ENCODE measurements at regions not wholly inside any gene's neighbourhood (a gene's known extent, or its start where the extent isn't known, plus 50 kb on each side); places are given as distances from the start of the nearest gene placed in this dataset.

DNA sequence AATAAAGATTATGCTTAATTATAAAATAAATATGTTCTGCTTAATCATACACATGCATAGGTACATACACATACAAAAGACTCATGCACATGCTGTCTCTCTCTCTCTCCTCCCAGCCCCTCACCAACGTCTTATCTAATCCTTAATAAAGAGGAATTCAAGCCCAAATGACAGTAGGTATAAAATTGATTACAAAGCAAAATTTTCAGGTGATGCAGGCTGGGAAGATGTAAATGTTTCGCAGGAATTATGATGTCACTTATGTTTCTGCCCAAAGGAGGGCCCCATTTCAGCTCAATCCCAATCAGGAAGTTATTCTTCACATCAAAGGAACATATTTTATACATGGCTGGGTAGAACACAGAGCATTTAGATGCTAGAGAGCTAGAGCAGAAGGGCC is 284.6 kb upstream of the ID4 start:
- TF ChIP-seq CEBPB (IDR thresholded peaks at IDR 0.05) (no peak), YY1 (IDR thresholded peaks at IDR 0.05; ENCODE audit: low read depth) (no peak), NFIC (IDR thresholded peaks at IDR 0.05) (no peak), EGR1 (IDR thresholded peaks at IDR 0.05) (no peak), TAF1 (IDR thresholded peaks at IDR 0.05; ENCODE audit: low read depth) (no peak)

DNA sequence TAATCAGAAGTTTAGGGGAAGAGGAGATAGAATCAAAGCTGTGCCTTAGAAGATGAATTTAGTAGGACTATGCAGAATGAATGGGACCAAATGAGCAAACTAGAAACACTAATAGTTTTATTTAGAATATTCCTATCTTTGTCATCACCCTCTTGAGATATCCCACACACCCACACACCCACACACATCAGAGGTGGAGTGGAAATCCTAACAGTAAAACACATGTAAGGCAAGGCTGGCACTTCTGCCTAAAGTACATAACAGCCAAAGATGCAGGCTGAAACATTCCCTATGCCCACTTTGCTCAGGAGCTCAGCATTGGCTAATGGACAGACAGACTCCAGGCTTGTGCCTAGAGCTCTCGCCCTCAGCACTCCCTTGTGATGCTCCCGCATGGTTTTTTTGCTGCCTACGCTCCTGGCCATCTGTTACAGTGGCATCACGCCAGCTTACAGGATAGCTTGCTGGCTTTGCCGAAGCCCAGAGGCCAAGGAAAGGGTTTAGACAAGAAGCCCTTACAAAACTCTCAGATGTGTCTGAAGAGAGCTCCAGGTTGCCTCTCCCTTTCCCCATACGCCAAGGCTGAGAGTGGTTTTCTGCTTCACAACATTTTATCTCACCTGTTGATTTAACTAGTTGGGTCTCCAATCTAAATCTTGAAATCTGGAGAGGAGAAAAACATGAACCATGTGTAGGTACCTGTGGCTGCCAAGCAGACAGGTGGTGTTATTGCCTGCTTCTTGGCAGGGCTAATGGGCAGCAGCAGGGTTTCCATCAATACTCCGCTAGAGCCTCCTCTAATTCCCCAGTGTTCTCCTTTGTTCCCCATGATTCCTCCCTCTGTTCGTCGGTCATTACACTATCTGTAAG is 282.6 kb upstream of the ID4 start:
- no peak for TF ChIP-seq TAF1 (IDR thresholded peaks at IDR 0.05; ENCODE audit: low read depth)
- no peak for TF ChIP-seq EGR1 (IDR thresholded peaks at IDR 0.05)
- no peak for TF ChIP-seq CEBPB (IDR thresholded peaks at IDR 0.05)
- TF ChIP-seq, protein P1, sequence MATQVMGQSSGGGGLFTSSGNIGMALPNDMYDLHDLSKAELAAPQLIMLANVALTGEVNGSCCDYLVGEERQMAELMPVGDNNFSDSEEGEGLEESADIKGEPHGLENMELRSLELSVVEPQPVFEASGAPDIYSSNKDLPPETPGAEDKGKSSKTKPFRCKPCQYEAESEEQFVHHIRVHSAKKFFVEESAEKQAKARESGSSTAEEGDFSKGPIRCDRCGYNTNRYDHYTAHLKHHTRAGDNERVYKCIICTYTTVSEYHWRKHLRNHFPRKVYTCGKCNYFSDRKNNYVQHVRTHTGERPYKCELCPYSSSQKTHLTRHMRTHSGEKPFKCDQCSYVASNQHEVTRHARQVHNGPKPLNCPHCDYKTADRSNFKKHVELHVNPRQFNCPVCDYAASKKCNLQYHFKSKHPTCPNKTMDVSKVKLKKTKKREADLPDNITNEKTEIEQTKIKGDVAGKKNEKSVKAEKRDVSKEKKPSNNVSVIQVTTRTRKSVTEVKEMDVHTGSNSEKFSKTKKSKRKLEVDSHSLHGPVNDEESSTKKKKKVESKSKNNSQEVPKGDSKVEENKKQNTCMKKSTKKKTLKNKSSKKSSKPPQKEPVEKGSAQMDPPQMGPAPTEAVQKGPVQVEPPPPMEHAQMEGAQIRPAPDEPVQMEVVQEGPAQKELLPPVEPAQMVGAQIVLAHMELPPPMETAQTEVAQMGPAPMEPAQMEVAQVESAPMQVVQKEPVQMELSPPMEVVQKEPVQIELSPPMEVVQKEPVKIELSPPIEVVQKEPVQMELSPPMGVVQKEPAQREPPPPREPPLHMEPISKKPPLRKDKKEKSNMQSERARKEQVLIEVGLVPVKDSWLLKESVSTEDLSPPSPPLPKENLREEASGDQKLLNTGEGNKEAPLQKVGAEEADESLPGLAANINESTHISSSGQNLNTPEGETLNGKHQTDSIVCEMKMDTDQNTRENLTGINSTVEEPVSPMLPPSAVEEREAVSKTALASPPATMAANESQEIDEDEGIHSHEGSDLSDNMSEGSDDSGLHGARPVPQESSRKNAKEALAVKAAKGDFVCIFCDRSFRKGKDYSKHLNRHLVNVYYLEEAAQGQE (IDR thresholded peaks at IDR 0.05; ENCODE audit: low read depth), result no peak
- TF ChIP-seq CREB1 (IDR thresholded peaks at IDR 0.05; ENCODE audit: low read depth), result no peak
- TF ChIP-seq, protein P2, sequence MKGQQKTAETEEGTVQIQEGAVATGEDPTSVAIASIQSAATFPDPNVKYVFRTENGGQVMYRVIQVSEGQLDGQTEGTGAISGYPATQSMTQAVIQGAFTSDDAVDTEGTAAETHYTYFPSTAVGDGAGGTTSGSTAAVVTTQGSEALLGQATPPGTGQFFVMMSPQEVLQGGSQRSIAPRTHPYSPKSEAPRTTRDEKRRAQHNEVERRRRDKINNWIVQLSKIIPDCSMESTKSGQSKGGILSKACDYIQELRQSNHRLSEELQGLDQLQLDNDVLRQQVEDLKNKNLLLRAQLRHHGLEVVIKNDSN (IDR thresholded peaks at IDR 0.05), result no peak
- no peak for TF ChIP-seq RAD21 (IDR thresholded peaks at IDR 0.05; ENCODE audit: low read depth)
- TF ChIP-seq YY1 (IDR thresholded peaks at IDR 0.05; ENCODE audit: low read depth), result no peak
- TF ChIP-seq, protein P3, sequence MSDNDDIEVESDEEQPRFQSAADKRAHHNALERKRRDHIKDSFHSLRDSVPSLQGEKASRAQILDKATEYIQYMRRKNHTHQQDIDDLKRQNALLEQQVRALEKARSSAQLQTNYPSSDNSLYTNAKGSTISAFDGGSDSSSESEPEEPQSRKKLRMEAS (IDR thresholded peaks at IDR 0.05), result no peak
- TF ChIP-seq ZBTB7A (IDR thresholded peaks at IDR 0.05; ENCODE audit: low read depth), result no peak
- TF ChIP-seq FOXM1 (IDR thresholded peaks at IDR 0.05; ENCODE audit: borderline replicate concordance, low read depth), result no peak
- no peak for TF ChIP-seq EP300 (IDR thresholded peaks at IDR 0.05; ENCODE audit: borderline replicate concordance)
- TF ChIP-seq TCF12 (IDR thresholded peaks at IDR 0.05; ENCODE audit: low read depth), result no peak
- TF ChIP-seq TEAD4 (IDR thresholded peaks at IDR 0.05), result no peak
- no peak for TF ChIP-seq NFIC (IDR thresholded peaks at IDR 0.05)

DNA sequence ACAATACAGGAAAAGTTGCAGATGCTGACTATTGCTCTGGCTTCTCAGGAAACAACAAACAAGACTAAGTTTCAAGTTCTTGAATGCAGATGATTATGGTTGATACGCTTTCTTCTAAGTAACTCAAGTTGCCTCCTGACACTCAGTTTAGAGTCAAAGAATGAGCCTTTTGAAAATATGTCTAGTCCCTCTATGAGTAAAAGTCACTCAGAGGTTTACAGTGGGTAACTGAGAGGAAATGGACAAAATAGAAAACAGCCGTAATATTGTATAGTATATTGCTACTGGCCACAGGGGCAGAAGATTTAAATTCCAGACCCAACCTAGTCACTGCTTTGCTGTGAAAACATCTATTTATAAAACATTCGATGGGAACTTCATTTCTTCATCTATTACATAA is 280.0 kb upstream of the ID4 start:
- TF ChIP-seq RAD21 (IDR thresholded peaks at IDR 0.05; ENCODE audit: low read depth), result no peak
- TF ChIP-seq ZBTB7A (IDR thresholded peaks at IDR 0.05; ENCODE audit: low read depth), result no peak
- no peak for TF ChIP-seq YY1 (IDR thresholded peaks at IDR 0.05; ENCODE audit: low read depth)
- no peak for TF ChIP-seq CEBPB (IDR thresholded peaks at IDR 0.05)
- TF ChIP-seq TEAD4 (IDR thresholded peaks at IDR 0.05), result no peak
- no peak for TF ChIP-seq EGR1 (IDR thresholded peaks at IDR 0.05)
- no peak for TF ChIP-seq TAF1 (IDR thresholded peaks at IDR 0.05; ENCODE audit: low read depth)
- TF ChIP-seq, protein P3 (IDR thresholded peaks at IDR 0.05), result no peak
- TF ChIP-seq EP300 (IDR thresholded peaks at IDR 0.05; ENCODE audit: borderline replicate concordance), result no peak

DNA sequence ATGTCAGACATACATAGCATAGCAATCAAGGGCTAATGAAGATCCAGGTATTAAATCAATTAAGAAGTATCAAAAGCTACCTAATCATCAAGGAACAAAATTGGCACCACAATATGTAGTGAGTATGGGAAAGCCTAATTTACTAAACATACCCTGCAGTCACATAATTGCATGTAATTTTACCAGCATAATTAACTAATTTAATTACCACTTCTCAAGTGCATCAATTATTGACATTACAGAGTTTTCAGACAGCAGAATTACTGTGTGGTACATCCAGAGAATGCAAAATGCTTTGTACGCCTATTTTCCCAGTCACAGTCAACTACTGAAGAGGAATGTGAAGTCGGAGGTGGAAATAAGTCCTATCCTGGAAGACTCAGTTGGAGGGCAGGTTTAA is 279.0 kb upstream of the ID4 start:
- no peak for TF ChIP-seq TCF12 (IDR thresholded peaks at IDR 0.05; ENCODE audit: low read depth)
- TF ChIP-seq EGR1 (IDR thresholded peaks at IDR 0.05), result no peak
- TF ChIP-seq EP300 (IDR thresholded peaks at IDR 0.05; ENCODE audit: borderline replicate concordance), result no peak
- no peak for TF ChIP-seq TEAD4 (IDR thresholded peaks at IDR 0.05)
- TF ChIP-seq, protein P1 (IDR thresholded peaks at IDR 0.05; ENCODE audit: low read depth), result no peak
- TF ChIP-seq, protein P3 (IDR thresholded peaks at IDR 0.05), result no peak
- TF ChIP-seq, protein P2 (IDR thresholded peaks at IDR 0.05), result no peak
- no peak for TF ChIP-seq CREB1 (IDR thresholded peaks at IDR 0.05; ENCODE audit: low read depth)
- TF ChIP-seq RAD21 (IDR thresholded peaks at IDR 0.05; ENCODE audit: low read depth), result no peak
- no peak for TF ChIP-seq YY1 (IDR thresholded peaks at IDR 0.05; ENCODE audit: low read depth)
- no peak for TF ChIP-seq NFIC (IDR thresholded peaks at IDR 0.05)

DNA sequence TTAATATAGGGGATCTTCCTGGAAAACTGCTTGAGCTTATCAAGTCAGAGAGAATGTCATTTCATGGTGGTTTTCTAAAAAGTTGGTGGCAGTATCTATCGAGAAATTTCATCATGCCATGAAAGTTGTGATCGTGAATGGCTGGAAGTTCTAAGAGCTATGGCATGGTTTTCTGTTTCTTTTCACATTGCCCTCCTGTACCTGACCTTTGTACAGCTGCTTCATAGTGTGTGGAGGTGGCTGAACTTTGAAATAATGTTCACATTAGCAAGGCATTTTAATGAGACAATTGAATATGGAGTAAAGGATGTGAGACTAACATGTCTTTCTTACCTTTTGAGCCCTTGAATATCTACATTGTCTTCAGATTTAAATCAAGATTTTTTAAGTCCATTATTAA is 278.2 kb upstream of the ID4 start:
- no peak for TF ChIP-seq TAF1 (IDR thresholded peaks at IDR 0.05; ENCODE audit: low read depth)
- TF ChIP-seq EGR1 (IDR thresholded peaks at IDR 0.05), result no peak
- TF ChIP-seq FOXM1 (IDR thresholded peaks at IDR 0.05; ENCODE audit: borderline replicate concordance, low read depth), result no peak
- TF ChIP-seq, protein P2 (IDR thresholded peaks at IDR 0.05), result no peak
- no peak for TF ChIP-seq EP300 (IDR thresholded peaks at IDR 0.05; ENCODE audit: borderline replicate concordance)
- no peak for TF ChIP-seq TEAD4 (IDR thresholded peaks at IDR 0.05)
- no peak for TF ChIP-seq TCF12 (IDR thresholded peaks at IDR 0.05; ENCODE audit: low read depth)
- no peak for TF ChIP-seq RAD21 (IDR thresholded peaks at IDR 0.05; ENCODE audit: low read depth)
- TF ChIP-seq ZBTB7A (IDR thresholded peaks at IDR 0.05; ENCODE audit: low read depth), result no peak
- TF ChIP-seq NFIC (IDR thresholded peaks at IDR 0.05), result no peak
- no peak for TF ChIP-seq CREB1 (IDR thresholded peaks at IDR 0.05; ENCODE audit: low read depth)
- TF ChIP-seq, protein P1 (IDR thresholded peaks at IDR 0.05; ENCODE audit: low read depth), result no peak
- no peak for TF ChIP-seq CEBPB (IDR thresholded peaks at IDR 0.05)
- TF ChIP-seq YY1 (IDR thresholded peaks at IDR 0.05; ENCODE audit: low read depth), result no peak
- TF ChIP-seq, protein P3 (IDR thresholded peaks at IDR 0.05), result no peak
